ENCODE measurements at regions not wholly inside any gene's neighbourhood (a gene's known extent, or its start where the extent isn't known, plus 50 kb on each side); places are given as distances from the start of the nearest gene placed in this dataset.

DNA sequence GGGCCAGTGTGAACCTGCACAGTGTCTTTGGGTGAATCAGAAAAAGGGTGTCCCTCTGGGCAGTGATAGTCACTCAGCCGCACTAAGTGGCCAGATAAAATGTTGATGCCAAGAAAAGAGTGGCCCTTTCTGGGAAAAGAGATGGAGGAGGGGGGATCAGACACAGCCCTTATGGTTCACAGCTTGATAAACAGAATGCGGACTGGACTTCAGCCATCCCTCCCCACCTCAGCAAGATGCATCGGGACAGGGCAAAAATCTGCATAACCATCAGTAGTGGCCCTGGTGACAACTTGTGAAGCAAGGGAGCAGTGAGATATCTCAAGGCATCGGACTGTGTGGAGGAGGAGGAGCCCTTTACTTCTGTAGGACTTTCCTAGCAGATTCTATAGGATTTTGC, 353.8 kb upstream of the PLXNA2 start:
- no peak for DNase-seq

GRCh38 chr1:208599063-208599462, 354.9 kb upstream of the PLXNA2 start:
- no peak for DNase-seq

- no peak for DNase-seq
These were observed 356.4 kb upstream of the PLXNA2 start for GRCh38 chr1:208600456-208601190.

DNA sequence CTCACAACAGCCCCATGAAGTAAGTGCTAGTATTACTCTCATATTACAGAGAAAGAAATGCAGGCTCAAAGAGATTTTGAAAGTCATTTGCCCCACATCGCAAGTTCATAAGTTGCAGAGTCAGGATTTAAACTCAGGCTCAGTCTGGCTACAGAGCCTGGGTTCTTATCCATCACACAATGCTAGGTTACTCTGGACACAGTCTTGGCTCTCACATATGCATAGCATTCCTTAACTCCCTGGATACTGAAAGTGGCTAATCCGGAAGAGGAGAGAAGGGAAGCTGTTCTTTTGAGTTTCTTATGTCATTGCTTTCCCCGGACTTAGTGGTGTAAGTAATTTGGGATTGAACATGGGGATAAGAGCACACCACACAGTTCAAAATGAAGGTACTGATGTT, 357.4 kb upstream of the PLXNA2 start:
- DNase-seq: no peak

GRCh38 chr1:208603721-208604120, 359.5 kb upstream of the PLXNA2 start:
- no peak for DNase-seq

GRCh38 chr1:208604295-208604694, 360.1 kb upstream of the PLXNA2 start:
- no peak for DNase-seq

- DNase-seq: no peak
These were observed 362.8 kb upstream of the PLXNA2 start for GRCh38 chr1:208606959-208607358.

DNA sequence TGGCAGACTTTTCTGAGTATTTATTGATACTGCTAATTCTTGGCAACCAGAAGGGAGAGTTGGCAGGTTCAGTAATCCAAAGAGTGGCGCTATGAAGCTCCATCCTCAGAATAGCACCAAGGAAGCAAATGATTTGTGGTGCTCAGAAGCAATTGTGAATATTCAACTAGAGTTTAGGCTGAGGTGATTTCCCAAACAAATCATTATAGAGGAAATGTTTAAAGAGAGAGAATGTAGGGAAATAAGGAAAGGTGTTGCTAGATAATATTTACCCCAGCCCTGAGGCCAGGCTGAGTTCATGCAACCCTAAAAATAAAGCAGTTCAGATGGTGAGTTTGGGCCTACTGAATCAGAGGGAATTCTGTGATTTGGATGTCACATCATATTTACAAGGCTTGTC, 363.4 kb upstream of the PLXNA2 start:
- no peak for DNase-seq

GRCh38 chr1:208614610-208615009, 370.4 kb upstream of the PLXNA2 start:
- DNase-seq: no peak

DNA sequence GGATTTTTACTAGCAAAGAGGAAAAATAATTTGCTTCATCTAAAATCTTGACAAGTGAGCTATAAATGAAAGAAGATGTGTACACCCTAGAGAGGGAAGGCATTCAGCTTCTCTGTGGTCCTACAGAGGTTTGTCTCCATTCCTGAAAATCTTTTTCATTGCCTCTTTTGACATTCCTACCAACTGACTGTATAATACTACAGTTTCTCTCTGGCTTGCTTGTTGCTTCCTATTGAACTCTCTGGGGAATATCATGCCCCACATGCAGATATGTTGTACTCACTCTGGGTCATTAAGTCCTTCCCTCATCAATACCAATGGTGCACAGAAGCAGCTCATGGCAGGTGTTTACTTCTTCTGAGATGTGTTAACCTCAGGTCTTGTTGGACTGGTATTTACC, 371.2 kb upstream of the PLXNA2 start:
- no peak for DNase-seq

GRCh38 chr1:208616776-208617175, 372.6 kb upstream of the PLXNA2 start:
- DNase-seq: no peak

- DNase-seq: no peak
These were observed 384.1 kb upstream of the PLXNA2 start for GRCh38 chr1:208628022-208628914.

DNA sequence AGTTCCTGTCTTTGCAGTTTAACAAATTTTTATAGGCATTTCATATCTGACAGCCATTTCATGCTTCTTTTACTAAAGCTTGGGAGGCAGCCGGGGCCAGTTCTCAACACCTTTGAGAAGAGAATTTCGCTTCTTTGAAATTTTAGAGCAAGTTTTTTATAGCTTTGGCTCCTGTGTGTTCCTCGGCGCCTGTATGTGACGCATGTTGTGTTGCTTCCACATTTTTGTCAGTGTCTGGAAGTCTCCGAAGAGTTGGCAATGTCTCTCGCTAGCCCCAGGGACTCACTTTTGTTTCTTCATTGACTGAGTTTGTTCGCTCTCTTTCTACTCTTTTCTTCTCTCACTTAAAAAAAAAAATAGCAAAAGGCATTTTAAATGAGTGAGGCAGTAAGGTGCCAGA, 386.9 kb upstream of the PLXNA2 start:
- DNase-seq: no peak

DNA sequence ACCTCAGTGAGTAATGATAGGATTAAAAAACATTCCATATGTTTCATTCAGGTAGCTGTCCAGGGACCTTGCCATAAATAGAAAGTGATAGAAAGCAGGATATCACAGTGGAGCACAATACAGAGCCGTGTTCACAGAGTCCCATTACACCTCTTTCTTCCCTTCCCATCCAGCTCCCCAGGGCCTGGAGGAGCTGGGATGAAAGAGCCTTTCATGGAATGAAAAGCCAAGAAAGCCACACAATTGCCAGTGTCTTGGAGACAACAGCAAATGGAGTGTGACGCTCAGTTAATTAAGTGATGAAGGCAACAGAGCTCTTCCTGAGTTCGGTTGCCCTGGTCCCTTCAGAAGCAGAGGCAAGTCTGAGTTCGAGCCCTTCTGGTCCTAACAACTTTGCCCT, 387.3 kb upstream of the PLXNA2 start:
- no peak for DNase-seq

DNA sequence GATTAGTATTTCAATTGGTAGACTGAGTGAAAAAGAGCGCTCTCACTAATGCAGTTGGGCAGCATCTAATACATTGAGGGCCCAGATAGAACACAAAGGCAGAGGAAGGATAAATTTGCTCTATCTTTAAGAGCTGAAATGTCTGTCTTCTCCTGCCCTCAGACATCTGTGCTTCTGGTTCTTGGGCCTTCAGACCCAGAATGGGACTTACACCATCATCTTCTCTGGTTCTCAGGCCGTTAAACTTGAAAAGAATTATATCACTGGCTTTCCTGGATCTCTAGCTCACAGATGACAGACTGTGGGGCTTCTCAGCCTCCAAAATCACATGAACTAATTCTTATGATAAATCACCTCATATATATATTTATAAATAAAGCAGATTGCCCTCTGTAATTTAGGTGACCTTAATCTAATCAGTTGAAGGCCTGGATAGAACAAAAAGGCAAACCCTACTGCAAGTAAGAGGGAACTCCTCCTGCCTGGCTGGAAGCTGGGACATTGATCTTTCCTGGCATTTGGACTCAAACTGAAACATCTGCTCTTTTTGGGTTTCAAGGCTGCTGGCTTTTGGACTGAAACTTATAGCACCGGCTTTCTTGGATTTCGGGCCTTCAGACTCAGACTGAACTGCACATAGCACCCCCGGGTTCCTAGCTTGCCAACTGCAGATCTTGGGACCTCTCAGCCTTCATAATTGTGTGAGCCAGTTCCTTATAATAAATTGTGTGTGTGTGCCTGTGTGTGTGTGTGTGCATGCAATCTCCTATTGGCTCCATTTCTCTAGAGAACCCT, 390.4 kb upstream of the PLXNA2 start:
- no peak for DNase-seq

GRCh38 chr1:208637181-208637580, 393.0 kb upstream of the PLXNA2 start:
- DNase-seq: no peak

DNA sequence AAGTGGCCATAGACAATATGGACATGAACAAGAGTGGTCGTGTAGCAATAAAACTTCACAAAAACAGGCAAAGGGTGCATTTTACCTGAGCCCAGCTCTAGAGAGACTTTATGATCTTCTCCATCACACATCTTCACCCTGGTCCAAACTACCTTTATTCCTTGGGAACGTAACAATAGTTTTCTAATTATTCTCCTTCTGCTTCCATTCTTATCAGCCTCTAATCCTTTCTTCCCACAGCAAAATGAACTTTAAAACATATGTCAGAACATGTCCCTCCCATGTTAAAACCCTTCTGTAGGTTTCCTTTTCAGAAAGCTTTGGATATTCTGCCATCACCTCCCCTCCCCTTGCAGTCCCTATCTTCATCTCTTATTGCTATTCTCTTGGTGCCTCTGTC, 395.2 kb upstream of the PLXNA2 start:
- no peak for DNase-seq

DNA sequence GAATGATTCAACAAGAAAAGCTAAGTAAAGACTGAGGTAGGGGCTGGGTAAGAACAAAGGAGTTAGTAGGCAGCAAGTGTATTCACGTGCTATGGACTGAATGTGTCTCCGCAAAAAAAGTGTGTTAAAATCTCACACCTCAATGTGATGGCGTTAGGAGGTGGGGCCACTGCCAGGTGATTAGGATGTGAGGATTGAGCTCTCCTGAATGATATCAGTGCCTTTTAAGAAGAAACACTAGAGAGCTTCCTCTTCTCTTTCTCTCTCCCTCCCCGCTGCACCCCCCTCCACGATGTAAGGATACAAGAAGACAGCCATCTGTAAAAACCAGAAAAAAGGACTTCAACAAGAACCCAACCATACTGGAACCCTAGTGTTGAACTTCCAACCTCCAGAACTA, 396.1 kb upstream of the PLXNA2 start:
- DNase-seq: no peak

DNA sequence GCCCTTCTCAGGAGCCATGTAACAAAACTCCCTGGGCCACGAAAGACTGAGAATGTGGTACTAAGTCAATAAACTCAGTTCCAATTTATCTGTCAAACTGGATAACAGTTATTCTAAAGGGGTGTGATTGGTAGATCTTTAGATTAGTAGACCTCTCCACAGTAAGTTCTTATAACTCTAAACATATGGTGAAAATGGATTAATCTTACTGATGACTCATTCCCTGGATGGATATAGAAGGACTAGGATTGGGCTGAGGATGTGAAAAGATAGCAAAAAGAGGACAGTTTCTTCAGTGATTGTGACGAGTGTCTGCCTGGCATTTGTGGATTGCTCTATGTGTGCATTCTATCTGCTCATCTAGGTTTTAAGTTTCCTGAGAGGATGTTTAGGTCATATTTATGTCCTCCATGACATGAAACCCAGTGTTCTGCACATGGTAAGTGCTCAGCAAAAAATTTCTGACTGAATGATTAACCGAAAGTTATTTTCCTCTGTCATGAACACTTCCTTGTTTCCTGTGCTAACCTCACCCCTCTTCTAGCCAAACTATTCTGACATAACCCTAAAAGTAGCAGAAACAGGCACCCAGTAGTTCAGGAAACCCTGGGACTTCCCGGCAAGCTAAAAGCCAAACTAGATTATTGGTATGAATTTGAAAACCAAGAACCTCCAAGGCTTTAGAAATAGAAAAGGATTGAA, 397.5 kb upstream of the PLXNA2 start:
- DNase-seq: no peak

DNA sequence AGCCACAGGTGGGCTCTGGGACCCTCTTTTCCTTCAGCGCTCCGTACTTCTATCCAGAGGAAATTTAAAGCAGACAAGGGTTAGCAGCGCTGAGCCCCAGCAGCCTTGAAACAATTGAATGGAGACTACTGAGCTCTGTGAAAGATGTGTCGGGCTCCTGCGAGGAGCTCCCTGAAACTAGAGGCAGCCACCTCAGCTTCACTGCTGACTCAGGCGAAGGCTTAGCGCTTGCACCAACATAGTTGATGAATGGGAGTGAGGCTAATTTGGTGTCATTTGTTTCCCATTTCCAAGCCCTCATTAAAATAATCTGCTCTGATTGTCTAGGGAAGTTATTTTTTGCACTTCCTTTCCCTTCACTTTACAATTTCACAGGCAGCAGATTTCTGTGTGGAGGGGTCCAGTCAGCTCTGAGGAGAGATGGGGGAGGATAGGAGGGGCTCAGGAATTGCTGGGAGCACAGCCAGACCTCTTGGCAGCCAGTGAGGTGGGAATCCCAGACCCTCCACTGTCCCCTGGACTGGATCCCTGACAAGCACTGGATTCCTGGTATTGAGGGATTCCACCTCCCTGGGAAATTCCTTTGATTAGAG, 398.9 kb upstream of the PLXNA2 start:
- no peak for DNase-seq

DNA sequence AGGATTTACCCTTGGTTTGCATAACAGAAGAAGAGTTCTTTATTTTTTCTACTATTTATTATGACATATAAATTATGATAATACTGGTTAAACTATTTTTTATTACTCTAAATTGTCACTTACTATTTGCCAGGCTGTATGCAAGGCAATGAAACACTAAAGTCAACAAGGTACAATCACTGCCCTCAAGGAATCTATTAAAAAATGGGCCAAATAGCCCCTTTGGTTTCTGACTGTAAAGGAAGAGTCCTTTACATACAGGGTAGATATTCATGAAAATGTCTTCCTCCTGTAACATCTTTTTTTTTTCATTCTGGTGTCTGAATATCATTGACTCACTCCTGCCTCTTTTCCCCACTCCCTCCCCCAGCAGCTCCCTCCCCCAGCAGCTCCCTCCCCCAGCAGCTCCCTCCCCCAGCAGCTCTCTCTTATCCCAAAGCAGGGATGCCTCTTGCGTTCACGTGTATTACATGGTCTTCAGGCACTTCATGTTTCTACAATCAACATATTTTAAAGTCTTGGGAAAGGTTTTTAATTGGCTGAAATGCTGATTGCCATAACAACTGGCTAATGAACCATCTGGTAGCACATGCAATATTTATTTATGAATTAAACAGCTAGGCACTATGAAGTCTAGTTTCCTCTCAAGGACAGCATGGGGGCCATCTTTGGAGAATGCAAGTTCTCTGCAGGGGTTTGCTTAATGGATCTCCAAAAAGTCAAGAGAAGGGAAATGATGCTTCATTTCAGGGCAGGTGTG, 400.4 kb upstream of the PLXNA2 start:
- DNase-seq: no peak

DNA sequence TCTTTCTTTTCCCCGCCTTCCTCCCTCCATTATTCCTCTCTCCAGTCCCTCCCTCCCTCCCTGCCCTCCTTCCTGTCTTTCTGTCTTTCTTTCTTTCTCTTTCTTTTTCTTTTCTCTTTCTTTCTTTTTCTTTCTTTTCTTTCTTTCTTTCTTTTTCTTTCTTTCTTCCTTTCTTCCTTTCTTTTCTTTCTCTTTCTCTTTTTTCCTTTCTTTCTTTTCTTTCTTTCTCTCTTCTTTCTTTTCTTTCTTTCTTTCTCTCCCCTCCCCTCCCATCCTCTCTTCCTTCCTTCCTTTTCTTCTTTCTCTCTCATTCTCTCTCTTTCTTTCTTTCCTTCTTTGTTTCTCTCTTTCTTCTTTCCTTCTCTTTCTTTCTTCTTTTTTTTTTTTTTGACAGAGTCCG, 402.2 kb upstream of the PLXNA2 start:
- no peak for DNase-seq
